B cell (primary cell): ENCODE measurements at regions not wholly inside any gene's neighbourhood (a gene's known extent, or its start where the extent isn't known, plus 50 kb on each side); places are given as distances from the start of the nearest gene placed in this dataset.

ENCODE experiments used
- ATAC-seq: fragments of 200-7000 bp; cut with Tn5 transposase; one replicate; pipeline ENCODE4 v1.10.0; 2021; ENCODE audit warnings: low read depth, mild to moderate bottlenecking, moderate number of reproducible peaks, moderate library complexity
- CTCF ChIA-PET: fragments of 350-600 bp; sonication (Branson Sonifier 250); formaldehyde crosslinking; loops from one replicate; lab custom pipeline; 2021; ENCODE audit warnings: antibody characterized with exemption, inconsistent platforms; lab: Charles Lee
- POLR2A ChIA-PET: fragments of 350-600 bp; sonication (Branson Sonifier 250); formaldehyde crosslinking; loops from one replicate; lab custom pipeline; 2021; ENCODE audit warnings: antibody characterized with exemption; lab: Charles Lee
- DNase-seq: peaks from one replicate; pipeline ENCODE4 v3.0.0; 2013
- H2AFZ ChIP-seq: 2 replicates; pipeline ENCODE4 v1.6.1; 2012; ENCODE audit warnings: mild to moderate bottlenecking, low read depth, low read length; ENCODE audit not compliant: insufficient read depth, poor library complexity, severe bottlenecking
- H3K27ac ChIP-seq, 2 donors: 1 replicate in 1 of 2; 2 replicates in 1 of 2; pipeline ENCODE4 v1.5.1; 2012 to 2013; ENCODE audit warnings: low read length in 2 of 2, mild to moderate bottlenecking in 2 of 2, moderate library complexity in 1 of 2
- H3K27me3 ChIP-seq, 4 experiments: fragments of 200-600 bp in 1 of 4; sonication (generic) in 1 of 4; replicated peaks in 1 of 4; 1 replicate in 2 of 4; 2 replicates in 2 of 4; pipeline versions ENCODE4 v1.6.1 to v1.7.0; 2013 to 2016; ENCODE audit warnings: low read length in 3 of 4, mild to moderate bottlenecking in 2 of 4, mixed read lengths in 1 of 4, moderate library complexity in 1 of 4; ENCODE audit not compliant: insufficient read depth in 4 of 4, control insufficient read depth in 3 of 4; ENCODE audit errors: control extremely low read depth in 1 of 4
- H3K36me3 ChIP-seq, 2 experiments: replicated peaks in 1 of 2; 1 replicate in 1 of 2; 2 replicates in 1 of 2; pipeline versions ENCODE4 v1.6.1 to v1.7.1; 2013; ENCODE audit warnings: low read length in 1 of 2; ENCODE audit not compliant: insufficient read depth in 2 of 2, control insufficient read depth in 1 of 2; ENCODE audit errors: control extremely low read depth in 1 of 2, extremely low read depth in 1 of 2
- H3K4me1 ChIP-seq, 2 donors: fragments of 200-600 bp in 1 of 2; sonication (generic) in 1 of 2; 1 replicate in 1 of 2; 2 replicates in 1 of 2; pipeline versions ENCODE4 v1.5.1 to v1.6.1; 2013 to 2017; ENCODE audit warnings: low read length in 2 of 2; ENCODE audit not compliant: control insufficient read depth in 2 of 2, insufficient read depth in 2 of 2
- H3K4me2 ChIP-seq: replicated peaks from 2 replicates; pipeline ENCODE3; 2012; ENCODE audit warnings: mild to moderate bottlenecking, low read depth, low read length; ENCODE audit not compliant: poor library complexity, severe bottlenecking
- H3K4me3 ChIP-seq, 5 experiments: fragments of 200-600 bp in 1 of 5; sonication (generic) in 1 of 5; 1 replicate in 3 of 5; 2 replicates in 2 of 5; pipeline versions ENCODE4 v1.5.1 to v1.7.0; 2011 to 2016; ENCODE audit warnings: low read length in 4 of 5, mild to moderate bottlenecking in 4 of 5, low read depth in 2 of 5, control low read depth in 1 of 5, moderate library complexity in 1 of 5; ENCODE audit not compliant: insufficient read depth in 1 of 5; ENCODE audit errors: control extremely low read depth in 1 of 5, extremely low read depth in 1 of 5
- H3K79me2 ChIP-seq: fragments of 200-600 bp; sonication (generic); one replicate; pipeline ENCODE4 v1.6.0; 2016; ENCODE audit warnings: low read length; ENCODE audit not compliant: control insufficient read depth, insufficient read depth
- H3K9ac ChIP-seq: fragments of 200-600 bp; sonication (generic); 2 replicates; pipeline ENCODE4 v1.6.1; 2017; ENCODE audit warnings: mild to moderate bottlenecking, low read length, moderate library complexity
- H3K9me3 ChIP-seq, 3 donors: one replicate each; pipeline versions ENCODE4 v1.6.1 to v1.7.1; 2013; ENCODE audit warnings: low read length in 2 of 3; ENCODE audit not compliant: control insufficient read depth in 2 of 3, insufficient read depth in 1 of 3; ENCODE audit errors: control extremely low read depth in 1 of 3
- H4K20me1 ChIP-seq: 2 replicates; pipeline ENCODE4 v1.6.0; 2012; ENCODE audit warnings: mild to moderate bottlenecking, low read length; ENCODE audit not compliant: insufficient read depth, control insufficient read depth, poor library complexity, severe bottlenecking
- H3K27ac Mint-ChIP-seq: one replicate; pipeline ENCODE4 v1.8.0; 2021; ENCODE audit warnings: mixed read lengths
- H3K27me3 Mint-ChIP-seq: one replicate; pipeline ENCODE4 v1.8.0; 2021; ENCODE audit warnings: mixed read lengths
- H3K4me1 Mint-ChIP-seq: one replicate; pipeline ENCODE4 v1.8.0; 2021; ENCODE audit warnings: mixed read lengths
- H3K4me3 Mint-ChIP-seq: one replicate; pipeline ENCODE4 v1.8.0; 2021; ENCODE audit warnings: mixed read lengths
- H3K9me3 Mint-ChIP-seq: one replicate; pipeline ENCODE4 v1.8.0; 2022; ENCODE audit warnings: mixed read lengths; ENCODE audit not compliant: insufficient read depth
- EZH2 ChIP-seq: IDR thresholded peaks from 2 replicates; pipeline ENCODE4 v1.6.1; 2012; ENCODE audit warnings: borderline replicate concordance, low read depth, mild to moderate bottlenecking, moderate library complexity, low read length; ENCODE audit not compliant: insufficient read depth, poor library complexity, severe bottlenecking
- WGBS: methylation state at CpG from one replicate; pipeline ENCODE4 v1.1.5; 2013; ENCODE audit warnings: missing lambda C conversion rate; ENCODE audit not compliant: insufficient coverage; 5-methylcytosine and 5-hydroxymethylcytosine counted together
- intact Hi-C: fragments of 100-400 bp; cut with micrococcal nuclease; formaldehyde crosslinking; loops from one replicate; pipeline ENCODE4 v1.10.0; 2022
- TF ChIP-seq, protein P1 (sequence below): fragments of 200-600 bp; IDR thresholded peaks from one replicate; pipeline ENCODE4 v1.8.0; 2022; ENCODE audit warnings: antibody characterized with exemption, mild to moderate bottlenecking

DNA sequence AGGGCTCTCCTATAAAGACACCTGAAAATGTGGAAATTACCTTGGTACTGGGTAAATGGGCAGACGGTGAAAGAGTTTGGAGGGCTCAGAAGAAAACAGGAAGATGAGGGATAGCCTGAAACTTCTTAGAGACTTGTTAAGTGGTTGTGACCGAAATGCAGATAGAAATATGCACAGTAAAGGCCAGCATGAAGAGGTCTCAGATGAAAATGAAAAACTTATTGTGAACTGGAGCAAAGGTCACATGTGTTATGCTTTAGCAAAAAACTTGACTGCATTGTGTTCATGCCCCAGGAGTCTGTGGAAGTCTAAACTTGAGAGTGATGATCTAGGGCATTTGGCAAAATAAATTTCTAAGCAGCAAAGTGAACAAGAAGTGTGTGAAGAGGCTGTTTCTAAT lies 137.1 kb downstream of the CBLN2 start:
- Histone ChIP-seq H3K4me1 (no peaks in the 10 kb centered on the region), H3K27ac (no peak overlapping the region), H3K4me2 (no peak overlapping the region), H3K4me3 (no peak overlapping the region), H4K20me1 (no peaks in the 10 kb centered on the region), H3K36me3 (no peaks in the 10 kb centered on the region), H3K27me3 (no peaks in the 10 kb centered on the region), H3K9ac (no peak overlapping the region), H3K79me2 (no peaks in the 10 kb centered on the region), H3K9me3 (peaks cover 0 to 5% (median 0%) of the 10 kb centered on the region in 3 donors), H2AFZ (no peak overlapping the region)
- WGBS: 81% methylated on average over 2 of the region's 2 CpGs
- no peak for ATAC-seq
- POLR2A ChIA-PET: no interaction called here
- H3K4me1 Mint-ChIP-seq: no peaks in the 10 kb centered on the region
- no peaks in the 10 kb centered on the region for H3K9me3 Mint-ChIP-seq
- TF ChIP-seq EZH2: no peak
- TF ChIP-seq, protein P1, sequence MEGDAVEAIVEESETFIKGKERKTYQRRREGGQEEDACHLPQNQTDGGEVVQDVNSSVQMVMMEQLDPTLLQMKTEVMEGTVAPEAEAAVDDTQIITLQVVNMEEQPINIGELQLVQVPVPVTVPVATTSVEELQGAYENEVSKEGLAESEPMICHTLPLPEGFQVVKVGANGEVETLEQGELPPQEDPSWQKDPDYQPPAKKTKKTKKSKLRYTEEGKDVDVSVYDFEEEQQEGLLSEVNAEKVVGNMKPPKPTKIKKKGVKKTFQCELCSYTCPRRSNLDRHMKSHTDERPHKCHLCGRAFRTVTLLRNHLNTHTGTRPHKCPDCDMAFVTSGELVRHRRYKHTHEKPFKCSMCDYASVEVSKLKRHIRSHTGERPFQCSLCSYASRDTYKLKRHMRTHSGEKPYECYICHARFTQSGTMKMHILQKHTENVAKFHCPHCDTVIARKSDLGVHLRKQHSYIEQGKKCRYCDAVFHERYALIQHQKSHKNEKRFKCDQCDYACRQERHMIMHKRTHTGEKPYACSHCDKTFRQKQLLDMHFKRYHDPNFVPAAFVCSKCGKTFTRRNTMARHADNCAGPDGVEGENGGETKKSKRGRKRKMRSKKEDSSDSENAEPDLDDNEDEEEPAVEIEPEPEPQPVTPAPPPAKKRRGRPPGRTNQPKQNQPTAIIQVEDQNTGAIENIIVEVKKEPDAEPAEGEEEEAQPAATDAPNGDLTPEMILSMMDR: no peak
- no peak overlapping the region for H3K27ac Mint-ChIP-seq
- CTCF ChIA-PET: no interaction called here
- DNase-seq: no peak
- H3K4me3 Mint-ChIP-seq: no peak overlapping the region
- no peaks in the 10 kb centered on the region for H3K27me3 Mint-ChIP-seq
- intact Hi-C loops: no loop called here

DNA sequence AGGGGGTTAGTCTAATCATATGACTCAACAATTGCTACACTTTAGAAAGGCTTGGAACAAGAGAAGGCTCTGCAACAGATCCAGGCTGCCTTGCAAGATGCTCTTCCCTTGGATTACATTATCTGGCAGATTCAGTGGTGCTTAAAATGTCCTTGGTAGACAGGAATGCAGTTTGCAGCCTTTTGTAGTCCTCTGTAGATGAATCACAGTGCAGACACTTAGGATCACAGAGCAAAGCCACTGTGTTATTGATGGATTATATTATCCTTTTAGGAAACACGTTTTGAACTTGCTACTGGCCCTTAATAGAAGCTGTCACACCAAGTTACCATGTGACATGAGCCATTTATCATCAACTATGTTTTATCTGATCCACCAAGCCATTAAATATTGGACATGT lies 152.2 kb downstream of the CBLN2 start:
- Mint-ChIP-seq H3K4me1 (no peaks in the 10 kb centered on the region), H3K9me3 (peaks cover 4% of the 10 kb centered on the region), H3K27ac (no peak overlapping the region), H3K27me3 (no peaks in the 10 kb centered on the region), H3K4me3 (no peak overlapping the region)
- Histone ChIP-seq H3K9me3 (no peaks in the 10 kb centered on the region), H3K27ac (no peak overlapping the region), H3K9ac (no peak overlapping the region), H3K4me2 (no peak overlapping the region), H3K79me2 (no peaks in the 10 kb centered on the region), H3K27me3 (no peaks in the 10 kb centered on the region), H3K36me3 (no peaks in the 10 kb centered on the region), H3K4me1 (no peaks in the 10 kb centered on the region), H4K20me1 (no peaks in the 10 kb centered on the region), H2AFZ (no peak overlapping the region), H3K4me3 (no peak overlapping the region)
- no CpG with 5 or more reads among the region's 1 CpG for WGBS
- POLR2A ChIA-PET: no interaction called here
- intact Hi-C loops: no loop called here
- DNase-seq: no peak
- CTCF ChIA-PET: interaction anchor here (0.5 kb wide), 1 partner anchor 261 kb away, joined by 5 read pairs; no protein-coding TSS in a partner anchor
- ATAC-seq: no peak
- no peak for TF ChIP-seq EZH2
- TF ChIP-seq, protein P1: no peak
